Fibroblast of skin of scalp (primary cell): ENCODE measurements at regions not wholly inside any gene's neighbourhood (a gene's known extent, or its start where the extent isn't known, plus 50 kb on each side); places are given as distances from the start of the nearest gene placed in this dataset.
"Not testable (repeated sequence)": the region's sequence is repeated elsewhere in the genome, so short reads cannot be mapped to it uniquely, and the experiment has no call there.

Experiments
- DNase-seq: peaks from one replicate; pipeline ENCODE4 v3.0.0-alpha.2; 2013

DNA sequence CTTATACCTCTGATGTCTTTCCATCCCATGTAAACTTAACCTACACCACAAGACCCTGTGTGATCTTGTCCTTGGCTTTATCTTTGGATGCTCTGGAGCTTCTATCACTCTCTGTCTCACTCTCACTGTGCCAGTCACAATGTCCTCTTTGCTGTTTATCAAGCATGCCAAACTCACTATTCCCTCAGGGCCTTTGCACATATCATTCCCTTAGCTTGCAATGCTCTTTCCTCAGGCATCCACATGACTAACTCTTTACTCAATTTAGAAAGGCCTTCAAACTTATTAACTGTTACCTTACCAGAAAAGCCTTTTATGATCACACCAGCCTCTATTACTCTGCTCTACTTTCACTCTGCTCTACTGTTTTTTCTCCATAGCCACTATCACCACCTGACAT lies 354.1 kb downstream of the RFC3 start:
- DNase-seq = peak; percentile 59

DNA sequence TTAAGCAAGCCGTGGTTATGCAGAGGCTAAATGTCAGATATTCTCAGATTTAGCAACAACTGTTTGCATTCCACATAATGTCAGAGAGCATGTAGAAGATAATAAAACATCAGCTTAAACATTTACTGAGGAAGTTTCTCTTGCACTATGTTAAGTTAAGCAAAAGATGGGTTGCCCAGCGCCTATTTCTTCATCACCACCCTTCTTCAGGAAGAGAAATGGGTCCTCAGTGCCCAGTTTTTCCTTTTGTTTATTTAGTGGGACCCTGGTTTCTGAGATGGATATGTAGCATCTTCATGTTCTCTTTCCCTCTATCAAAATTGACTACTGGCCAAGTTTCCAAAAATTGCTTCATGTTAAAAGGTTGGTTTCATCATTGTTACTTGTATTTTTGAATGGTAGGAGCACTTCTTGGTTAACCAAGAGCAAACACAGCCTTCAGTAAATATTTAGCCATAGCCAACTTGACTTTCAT lies 356.8 kb downstream of the RFC3 start:
- DNase-seq = peak; percentile 65

DNA sequence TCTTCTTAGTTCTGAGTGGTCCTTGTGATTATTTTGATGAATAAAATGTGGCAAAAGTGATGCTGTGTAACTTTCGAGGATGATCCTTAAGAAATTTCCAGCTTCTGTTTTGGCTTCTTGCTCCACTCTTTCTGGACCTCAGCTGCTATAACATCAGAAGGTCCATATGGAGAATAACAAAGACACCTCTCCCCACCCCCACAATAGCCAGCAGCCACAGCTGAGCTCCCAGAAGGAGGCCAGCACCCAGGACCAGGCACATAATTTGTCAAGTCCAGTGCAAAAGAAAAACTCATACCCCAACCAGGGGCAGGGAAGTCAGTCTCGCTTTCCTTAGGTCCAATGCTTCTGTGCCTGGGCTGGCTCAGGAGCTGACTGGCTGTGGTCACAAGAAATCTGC lies 357.6 kb downstream of the RFC3 start:
- DNase-seq = no peak

DNA sequence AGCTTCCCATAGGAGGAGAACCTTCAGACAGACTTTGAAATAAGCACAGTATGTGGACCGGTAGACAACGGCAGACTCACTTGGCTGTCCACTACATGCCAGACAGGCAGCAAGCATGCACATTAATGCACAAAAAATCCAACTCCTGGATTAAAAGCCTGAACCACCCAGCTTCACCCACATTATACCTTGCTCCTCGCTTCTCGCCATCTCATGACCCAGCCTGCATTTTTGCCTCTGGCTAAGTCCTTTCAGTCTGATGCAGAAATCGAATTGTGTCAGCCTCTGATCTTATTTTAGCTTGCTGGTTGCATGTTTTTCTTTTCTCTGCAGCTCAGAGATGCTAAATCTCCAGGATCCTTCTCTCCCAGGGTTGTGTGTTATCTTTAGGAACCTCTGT lies 358.7 kb downstream of the RFC3 start:
- DNase-seq = no peak

DNA sequence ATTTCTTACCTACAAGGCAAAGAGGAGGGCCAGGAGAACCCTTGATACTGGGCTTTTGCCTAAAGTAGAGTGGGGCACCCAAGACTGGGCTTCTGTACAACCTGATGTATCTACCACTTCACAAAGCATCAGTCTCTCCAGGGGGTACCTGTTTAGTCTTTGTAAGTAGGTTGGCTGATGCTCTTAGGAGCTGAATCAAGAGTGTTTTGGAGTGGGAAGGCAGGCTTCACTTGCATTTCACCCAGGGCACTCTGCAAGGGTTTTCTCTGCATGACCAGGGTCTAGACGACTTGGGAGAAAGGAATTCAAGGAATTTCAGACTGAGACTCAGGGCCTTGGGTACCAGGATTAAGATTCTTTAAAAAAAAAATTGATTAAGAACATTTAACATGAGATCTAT lies 361.5 kb downstream of the RFC3 start:
- DNase-seq = peak; percentile 66

DNA sequence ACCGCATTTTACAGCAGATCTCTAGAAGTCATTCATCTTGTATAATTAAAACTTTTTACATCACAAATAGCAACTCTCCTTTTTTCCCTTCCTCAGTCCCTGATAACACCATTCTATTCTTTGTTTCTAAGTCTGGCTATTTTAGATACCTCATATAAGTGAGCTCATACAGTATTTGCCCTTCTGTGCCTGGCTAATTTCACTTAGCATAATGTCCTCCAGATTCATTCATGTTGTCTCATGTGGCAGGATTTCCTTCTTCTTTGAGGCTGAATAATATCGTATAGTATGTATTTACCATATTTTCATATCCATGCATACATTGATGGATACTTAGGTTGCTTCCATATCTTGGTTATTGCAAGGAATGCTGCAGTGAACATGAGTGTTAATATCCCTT lies 362.0 kb downstream of the RFC3 start:
- no peak for DNase-seq

DNA sequence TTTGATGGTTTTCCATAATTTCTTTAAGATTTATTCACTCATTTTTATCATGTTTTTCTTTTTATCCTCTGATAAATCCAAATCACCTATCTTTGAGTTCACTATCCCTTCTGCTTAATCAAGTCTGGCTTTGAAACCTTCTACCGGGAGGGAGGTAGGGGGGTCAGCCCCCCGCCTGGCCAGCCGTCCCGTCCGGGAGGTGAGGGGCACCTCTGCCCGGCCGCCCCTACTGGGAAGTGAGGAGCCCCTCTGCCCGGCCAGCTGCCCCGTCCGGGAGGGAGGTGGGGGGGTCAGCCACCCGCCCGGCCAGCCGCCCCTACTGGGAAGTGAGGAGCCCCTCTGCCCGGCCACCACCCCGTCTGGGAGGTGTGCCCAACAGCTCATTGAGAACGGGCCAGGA lies 363.3 kb downstream of the RFC3 start:
- DNase-seq = not testable (repeated sequence)

DNA sequence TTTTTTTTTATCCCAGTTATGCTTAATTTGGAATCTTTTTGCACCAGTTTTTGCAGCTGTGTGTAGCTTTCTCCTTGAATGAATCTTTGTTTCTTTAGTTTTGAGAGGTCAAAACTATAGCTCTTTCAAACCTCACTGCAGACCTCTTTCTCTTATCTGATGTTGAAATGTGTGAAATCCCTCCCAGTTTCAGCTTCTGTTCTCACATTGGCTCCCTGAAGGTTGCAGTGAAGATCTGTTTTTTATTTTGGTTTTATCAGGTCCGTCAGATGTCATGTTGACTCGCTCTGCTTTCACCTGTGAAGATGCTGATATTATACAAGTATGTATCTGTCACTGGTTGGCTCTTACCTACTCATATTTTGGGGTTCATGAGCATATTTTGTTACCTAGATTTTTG lies 372.0 kb downstream of the RFC3 start:
- no peak for DNase-seq

DNA sequence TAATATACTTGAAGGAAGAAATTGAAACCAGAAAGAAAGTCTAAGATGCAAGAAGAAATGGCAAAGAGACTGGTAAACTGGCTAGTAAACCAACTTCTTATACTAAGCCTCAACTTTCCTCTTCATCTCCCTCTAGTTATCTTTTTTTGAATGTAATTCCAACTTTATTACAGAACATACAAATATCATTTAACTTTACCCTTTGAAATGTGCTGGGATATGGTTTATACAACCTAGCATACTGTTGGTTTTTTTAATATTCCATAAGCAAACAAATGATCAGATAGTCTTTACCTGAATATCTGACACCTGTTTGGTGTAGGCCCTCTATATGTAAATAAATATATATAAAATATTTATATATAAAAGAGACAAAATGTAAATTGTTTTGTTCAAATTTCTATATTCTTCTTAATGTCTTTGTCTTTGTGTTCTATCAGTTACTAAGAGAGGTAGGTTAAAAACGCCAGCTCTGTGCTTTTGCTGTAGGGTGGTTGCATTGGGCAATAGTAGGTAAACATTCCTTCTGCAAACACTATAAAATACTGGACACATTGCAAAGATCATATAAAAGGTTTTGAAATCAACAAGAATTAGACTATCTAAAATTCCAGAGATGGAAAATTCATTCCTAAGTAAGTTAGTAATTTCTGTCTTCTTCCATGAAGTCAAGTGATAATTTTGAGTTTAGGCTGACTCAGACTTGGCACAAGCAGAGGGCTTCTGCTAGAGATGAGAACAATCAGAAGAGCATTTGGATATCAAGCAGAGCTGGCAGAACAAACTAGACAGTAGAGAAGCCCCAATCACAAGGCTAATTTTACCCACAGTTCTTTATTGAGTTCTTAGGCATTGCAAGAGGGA lies 383.3 kb downstream of the RFC3 start:
- peak; percentile 80 for DNase-seq

DNA sequence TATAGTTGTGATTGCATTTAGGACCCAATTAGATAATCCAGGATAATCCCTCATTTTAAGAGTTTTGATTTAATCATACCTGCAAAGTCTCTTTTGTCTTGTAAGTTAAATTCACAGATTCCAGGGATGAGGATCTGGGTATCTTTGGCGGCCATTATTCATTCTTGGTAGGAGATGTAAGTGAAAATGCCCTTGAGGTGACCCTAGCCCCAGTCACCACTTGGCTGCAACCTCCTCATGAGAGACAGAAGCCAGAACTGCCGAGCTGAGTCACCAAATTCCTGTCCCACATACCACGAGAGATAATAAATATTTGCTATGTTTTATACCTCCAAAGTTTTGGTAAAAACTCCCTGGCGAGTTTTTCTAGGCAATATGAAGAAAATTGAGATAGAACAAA lies 389.4 kb downstream of the RFC3 start:
- DNase-seq = peak; percentile 91

DNA sequence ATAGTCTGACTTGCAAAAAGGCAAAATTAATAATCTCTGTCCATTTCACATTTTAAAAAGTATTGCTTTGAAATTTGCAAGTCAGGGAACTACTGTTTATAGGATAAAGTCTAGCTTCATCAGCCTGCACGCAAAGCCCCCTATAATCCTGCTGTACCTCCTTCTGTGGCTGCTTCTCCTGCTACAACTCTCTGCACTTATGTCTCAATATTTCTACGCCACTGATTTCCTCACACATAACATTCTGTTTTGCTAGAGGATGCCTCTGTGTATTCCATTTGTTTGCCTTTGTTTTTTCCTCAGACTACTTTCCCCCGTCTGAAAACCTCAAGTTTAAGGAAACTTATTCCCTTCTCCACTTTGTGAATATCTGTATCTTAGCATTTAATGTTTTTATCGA lies 389.9 kb downstream of the RFC3 start:
- DNase-seq = peak; percentile 19

DNA sequence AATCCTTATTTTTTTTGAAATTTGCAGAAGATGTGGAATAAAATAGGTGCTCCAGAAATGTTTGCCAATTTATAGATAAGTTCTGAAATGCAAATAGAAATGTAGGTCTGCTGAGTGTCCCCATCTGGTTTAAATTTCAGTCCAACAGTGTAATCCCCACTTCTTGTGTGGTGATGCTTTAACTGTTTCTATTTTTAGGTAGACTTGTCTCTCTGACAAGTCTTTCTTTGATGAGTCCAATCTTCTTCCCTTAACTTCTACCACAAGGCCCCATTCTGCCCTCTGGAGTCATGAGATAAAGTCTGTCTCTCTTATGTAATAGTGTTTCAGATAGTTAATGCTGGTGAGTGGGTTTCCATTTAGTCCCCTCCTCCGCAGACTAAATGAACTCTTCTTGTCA lies 390.4 kb downstream of the RFC3 start:
- DNase-seq = peak; percentile 76

DNA sequence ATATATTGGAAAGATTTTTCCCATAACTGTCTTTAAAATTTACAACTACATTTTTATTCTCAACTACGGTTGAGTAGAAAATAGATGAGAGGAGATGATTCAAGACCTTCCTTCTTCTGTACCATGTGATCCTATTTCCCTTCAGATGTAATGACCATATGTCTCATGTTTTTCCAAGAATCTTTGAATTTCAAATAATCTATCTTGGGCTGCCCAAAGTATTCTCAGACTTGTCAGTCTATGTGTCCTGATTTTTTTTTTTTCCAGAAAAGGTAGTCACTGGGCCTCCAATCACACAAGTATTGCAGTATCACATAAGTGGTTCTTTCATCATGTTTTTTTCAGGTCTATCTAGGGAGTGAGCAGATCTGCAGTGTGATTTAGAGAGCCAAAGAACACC lies 392.4 kb downstream of the RFC3 start:
- no peak for DNase-seq

DNA sequence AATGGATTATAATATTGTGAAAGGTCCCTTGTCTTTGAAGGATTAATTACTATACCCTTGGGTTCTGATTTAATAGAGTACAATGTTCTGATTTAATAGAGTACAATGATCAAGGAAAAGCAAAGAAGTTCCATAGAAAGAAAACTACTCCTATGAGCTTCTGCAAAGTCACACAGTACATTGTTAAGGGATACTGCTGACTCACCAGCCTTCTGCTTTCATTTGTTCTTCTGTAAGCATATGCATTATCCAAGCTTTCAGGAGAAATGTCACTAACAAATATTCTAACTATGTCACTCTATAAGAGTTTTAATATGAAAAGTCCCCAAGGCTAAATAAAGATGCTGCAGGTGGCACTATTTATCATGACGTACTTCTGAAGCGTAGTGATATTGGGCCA lies 396.7 kb downstream of the RFC3 start:
- DNase-seq = no peak

DNA sequence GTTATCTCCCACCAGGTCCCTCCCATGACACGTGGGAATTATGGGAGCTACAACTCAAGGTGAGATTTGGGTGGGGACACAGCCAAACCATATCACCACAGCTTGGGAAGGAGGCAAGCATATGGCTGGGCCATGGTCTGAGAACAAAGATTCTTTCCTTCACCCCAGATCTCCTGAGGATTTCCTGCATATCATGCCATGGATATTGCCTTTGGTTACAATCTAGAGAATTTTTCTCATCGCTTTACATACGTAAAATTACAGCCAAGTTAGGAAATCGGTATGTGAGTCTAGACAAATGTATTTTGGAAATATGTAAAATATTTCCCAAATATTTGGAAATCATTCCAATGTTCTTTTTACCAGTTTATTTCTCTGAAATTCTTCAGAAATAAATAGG lies 398.3 kb downstream of the RFC3 start:
- peak; percentile 67 for DNase-seq

DNA sequence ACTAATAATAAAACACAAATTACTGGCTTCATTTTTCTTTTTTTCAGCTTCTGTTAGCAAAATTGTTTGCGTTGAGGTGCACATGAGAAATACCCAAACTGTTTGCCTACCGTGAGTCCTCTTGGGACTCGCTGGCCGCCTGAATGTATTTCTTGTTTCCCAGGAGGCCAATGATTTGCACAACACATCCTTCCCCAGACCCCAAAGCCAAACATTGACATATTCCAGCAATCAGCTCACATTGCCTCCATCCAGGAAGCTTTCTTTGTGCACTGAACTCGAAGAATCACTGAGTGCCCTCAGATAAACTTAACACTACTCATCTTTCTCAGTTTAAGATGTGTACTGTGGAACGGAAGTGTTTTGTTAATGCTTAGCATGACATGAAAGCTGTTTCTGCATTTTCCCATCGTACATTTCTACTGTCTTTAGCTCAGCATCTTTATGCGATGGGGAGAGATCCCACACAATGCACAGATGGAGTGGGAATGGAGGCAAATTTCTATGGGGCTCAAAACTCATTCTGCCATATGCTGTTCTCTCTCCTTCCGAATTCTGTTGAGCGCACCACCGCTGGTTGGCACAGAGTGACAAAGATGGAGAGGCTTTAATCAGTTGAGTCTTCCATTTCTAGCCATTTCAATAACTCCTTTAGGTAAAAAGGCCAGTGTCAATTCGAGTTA lies 399.5 kb downstream of the RFC3 start:
- no peak for DNase-seq

DNA sequence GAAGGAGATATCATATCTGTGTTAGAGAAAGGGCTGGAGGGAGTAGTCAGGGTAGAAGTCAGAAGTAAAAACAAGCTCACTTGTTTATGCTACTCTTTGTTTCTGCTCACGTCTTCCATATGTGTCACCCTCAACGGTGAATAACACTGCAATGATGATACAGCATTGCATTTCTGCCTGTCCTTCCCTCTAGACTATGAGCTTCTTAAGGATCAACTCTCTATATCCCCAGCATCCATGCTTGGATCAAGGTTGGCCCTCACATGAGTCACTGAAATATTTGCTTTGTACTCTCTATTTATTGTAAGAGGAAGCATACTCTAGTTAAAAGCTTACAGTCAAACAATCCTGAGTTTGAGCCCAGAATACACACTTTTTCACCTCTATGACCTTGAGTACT lies 406.0 kb downstream of the RFC3 start:
- DNase-seq = no peak

DNA sequence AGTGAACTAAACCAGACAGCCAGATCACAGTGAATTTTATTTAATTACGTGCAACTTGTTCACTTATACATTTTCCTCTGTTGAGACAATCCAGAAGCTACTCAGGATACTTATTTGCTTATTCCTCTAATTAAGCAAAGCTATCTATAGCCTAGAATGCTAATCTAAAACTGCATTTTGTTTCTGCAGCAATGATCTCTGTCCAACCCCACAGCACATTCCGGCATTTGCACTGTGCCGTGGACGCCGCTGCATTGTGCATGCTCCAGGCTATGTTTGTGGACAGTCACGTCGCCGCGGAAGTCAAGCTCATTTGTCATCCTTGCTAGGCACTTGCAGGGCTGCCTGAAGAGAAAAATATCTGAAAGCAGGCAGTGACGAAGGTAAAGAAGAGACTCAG lies 406.9 kb downstream of the RFC3 start:
- DNase-seq = no peak

DNA sequence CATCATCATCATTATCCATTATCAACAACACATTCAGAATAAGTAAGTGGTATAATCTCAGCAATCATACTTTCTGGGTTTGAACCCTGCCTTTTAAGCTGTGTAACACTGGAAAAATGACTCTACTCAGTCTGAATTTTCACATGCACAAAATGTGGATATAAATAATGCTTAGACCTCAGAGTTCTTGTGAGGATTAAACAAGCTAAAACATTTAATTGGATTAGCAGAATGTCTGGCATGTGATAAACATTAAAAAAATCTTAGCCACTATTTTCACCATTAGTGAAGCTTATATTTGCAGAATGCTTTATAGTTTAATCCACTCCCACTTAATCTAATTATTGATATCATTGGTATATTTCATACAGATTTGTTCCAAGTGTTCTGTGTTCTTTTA lies 412.3 kb downstream of the RFC3 start:
- no peak for DNase-seq

DNA sequence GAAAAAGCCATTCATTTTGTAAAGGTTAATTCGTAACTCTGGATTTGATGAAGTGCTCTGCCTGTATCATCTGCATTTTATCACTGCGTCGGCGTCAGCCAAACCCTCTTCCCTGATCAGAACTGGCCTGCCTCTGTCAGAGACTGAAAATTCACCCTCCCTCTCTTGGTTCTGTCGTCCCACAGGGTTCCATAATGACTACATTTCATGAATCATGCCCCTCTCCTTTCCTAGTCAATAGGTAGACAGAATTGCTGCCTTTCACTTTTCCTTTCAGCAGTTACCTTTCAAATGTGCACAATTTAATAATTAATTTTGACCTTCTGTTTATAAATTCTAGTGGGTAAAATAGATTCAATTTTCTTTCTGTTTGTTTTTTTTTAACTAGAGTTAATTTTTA lies 423.4 kb downstream of the RFC3 start:
- no peak for DNase-seq

DNA sequence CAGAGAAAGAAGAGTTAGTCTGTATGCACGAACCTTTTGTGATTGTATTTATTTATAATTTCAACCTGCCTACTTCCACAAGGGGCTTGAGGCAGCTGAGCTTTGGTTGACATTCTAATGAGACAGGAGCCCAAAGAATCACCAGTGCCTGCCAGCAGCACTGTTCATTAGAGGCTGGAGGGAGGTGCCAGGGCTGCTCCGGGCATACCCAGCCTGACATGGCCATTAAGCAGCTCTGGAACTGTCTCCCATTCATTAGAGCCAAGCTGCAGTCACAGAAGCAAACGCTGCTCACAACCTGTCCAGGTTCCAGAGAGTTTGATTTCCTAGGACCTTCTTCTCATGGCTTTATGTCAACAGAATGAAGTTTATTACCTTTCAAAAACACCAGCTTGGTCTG lies 425.5 kb downstream of the RFC3 start:
- DNase-seq = no peak

DNA sequence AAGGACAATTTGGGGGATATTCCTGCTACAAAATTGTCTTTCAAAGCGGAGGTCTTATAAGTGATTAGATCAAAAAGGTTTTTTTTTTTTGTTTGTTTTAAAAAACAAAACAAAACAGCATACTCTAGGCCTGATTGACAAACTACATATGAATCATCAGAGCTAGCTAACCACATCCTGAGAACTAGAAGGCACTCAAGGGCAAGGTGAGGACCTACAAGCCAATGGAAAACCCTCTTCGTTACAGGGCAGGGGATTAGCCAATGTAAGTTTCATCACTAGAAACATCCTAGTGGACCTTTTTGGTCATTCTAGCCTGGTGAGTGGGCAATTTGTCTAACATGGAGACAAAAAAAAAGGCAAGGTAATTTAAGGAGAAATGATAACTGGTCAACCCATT lies 428.6 kb downstream of the RFC3 start:
- DNase-seq = no peak

DNA sequence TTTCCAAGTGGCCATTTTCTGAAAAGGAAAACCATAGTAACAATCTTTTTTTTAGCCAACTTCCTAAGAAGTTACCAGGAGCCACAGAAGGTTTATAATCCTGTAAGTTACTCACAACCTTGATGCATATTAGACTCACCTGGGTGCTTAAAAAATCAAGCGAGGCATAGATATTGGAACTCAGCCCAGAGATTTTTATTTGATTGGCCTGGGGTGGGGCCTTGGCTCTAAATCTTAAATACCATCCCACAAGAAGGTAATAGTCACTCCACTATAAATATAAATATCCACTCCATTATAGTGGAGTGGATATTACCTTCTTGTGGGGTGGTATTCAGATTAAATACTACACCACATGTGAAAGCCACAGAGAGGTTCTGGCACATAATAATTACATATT lies 429.6 kb downstream of the RFC3 start:
- no peak for DNase-seq

DNA sequence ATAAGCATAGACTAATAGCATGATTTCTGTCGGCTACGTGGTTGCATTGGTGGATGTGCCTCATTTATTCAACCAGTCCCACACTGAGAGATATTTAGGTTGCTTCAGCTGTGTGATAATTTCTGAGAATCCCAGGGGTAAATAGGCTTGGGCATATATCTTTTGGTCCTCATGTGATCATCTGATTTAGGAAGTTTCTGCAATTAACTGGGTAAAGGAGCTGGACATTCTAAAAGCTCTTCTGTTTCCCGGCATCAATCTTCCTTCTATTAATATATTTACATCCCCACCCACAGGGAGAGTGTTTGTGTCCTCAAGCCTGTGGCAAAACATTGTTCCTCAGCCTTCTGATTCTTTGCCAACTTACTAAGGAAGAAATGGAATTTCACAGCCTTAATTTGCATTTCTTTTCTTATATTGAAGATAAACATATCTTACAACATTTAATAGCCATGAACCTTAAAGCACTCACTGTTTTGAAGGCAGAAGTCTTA lies 431.6 kb downstream of the RFC3 start:
- no peak for DNase-seq
